ENCODE measurements at regions not wholly inside any gene's neighbourhood (a gene's known extent, or its start where the extent isn't known, plus 50 kb on each side); places are given as distances from the start of the nearest gene placed in this dataset.

GRCh38 chr12:60106214-60106613 lies 510.4 kb downstream of the SLC16A7 start:
- TF ChIP-seq POLR2AphosphoS5 (IDR thresholded peaks at IDR 0.05) (no peak), CTCF (IDR thresholded peaks at IDR 0.05; ENCODE audit: poor library complexity, severe bottlenecking) (peak; percentile 20), RAD21 (conservative IDR thresholded peaks at IDR 0.05) (no peak), EZH2 (IDR thresholded peaks at IDR 0.05; ENCODE audit: borderline replicate concordance, insufficient read depth, low read length, poor library complexity, severe bottlenecking) (no peak), SMC3 (conservative IDR thresholded peaks at IDR 0.05; ENCODE audit: poor library complexity) (no peak), REST (IDR thresholded peaks at IDR 0.05; ENCODE audit: borderline replicate concordance) (no peak), EP300 (conservative IDR thresholded peaks at IDR 0.05; ENCODE audit: poor library complexity, severe bottlenecking) (no peak)

All from neural cell (in vitro differentiated cells).